Activated T-helper 2 cell treated with anti-CD3 and anti-CD28 coated beads, Interferon-gamma antibody, Interleukin-2, Interleukin-4, amounts not matched to agents 10 μg/mL and 5 μg/mL and 100 μg/mL, durations not matched to agents 14 hours and 24 hours and 36 hours (primary cell): ENCODE measurements at regions not wholly inside any gene's neighbourhood (a gene's known extent, or its start where the extent isn't known, plus 50 kb on each side); places are given as distances from the start of the nearest gene placed in this dataset.

Experiments
- DNase-seq: peaks from one replicate; pipeline ENCODE4 v3.0.0; 2021; ENCODE audit warnings: low spot score
- H3K27ac Mint-ChIP-seq: one replicate; pipeline ENCODE4 v1.8.0; 2021; ENCODE audit warnings: mixed read lengths
- H3K27me3 Mint-ChIP-seq: one replicate; pipeline ENCODE4 v1.8.0; 2021; ENCODE audit warnings: low read depth, mixed read lengths
- H3K36me3 Mint-ChIP-seq: one replicate; pipeline ENCODE4 v1.8.0; 2021; ENCODE audit warnings: low read depth, mixed read lengths
- H3K4me1 Mint-ChIP-seq: one replicate; pipeline ENCODE4 v1.8.0; 2021; ENCODE audit warnings: low read depth, mixed read lengths
- H3K4me3 Mint-ChIP-seq: one replicate; pipeline ENCODE4 v1.8.0; 2021; ENCODE audit warnings: low read depth, mild to moderate bottlenecking, moderate library complexity, mixed read lengths
- H3K9me3 Mint-ChIP-seq: one replicate; pipeline ENCODE4 v1.8.0; 2021; ENCODE audit warnings: mixed read lengths
- intact Hi-C: fragments of 100-400 bp; cut with micrococcal nuclease; formaldehyde crosslinking; loops from one replicate; pipeline ENCODE4 v1.15.1; 2023

- intact Hi-C loops, result no loop called here
- peaks cover 4% of the 10 kb centered on the region for H3K9me3 Mint-ChIP-seq
- no peak overlapping the region for H3K4me3 Mint-ChIP-seq
- no peak overlapping the region for H3K27ac Mint-ChIP-seq
- H3K27me3 Mint-ChIP-seq, result no peaks in the 10 kb centered on the region
- peaks cover 5% of the 10 kb centered on the region for H3K4me1 Mint-ChIP-seq
- no peak for DNase-seq
- H3K36me3 Mint-ChIP-seq, result no peaks in the 10 kb centered on the region
Measured at GRCh38 chrX:78534221-78534620, 124.9 kb downstream of the RTL3 start.

DNA sequence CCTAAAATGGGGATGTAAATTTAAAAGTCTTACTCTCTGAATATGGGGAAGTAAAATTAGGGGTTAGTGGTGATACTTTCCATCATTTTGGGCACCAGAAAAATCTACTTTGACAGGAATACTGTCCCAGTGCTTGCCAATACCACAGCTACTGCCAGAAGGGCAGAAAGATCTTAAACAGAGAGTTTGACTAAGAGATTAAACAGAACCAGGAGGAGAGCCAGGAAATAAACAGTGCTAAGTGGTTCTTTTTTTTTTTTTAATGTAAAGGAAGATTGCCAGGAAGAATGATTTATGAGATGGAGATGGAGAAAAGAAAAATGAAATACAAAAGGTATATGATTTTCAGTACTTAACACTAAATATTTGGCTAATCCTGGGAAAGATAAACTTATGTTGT lies 126.8 kb downstream of the RTL3 start:
- intact Hi-C loops, result no loop called here
- no peaks in the 10 kb centered on the region for H3K9me3 Mint-ChIP-seq
- no peak overlapping the region for H3K27ac Mint-ChIP-seq
- no peaks in the 10 kb centered on the region for H3K27me3 Mint-ChIP-seq
- no peak for DNase-seq
- no peaks in the 10 kb centered on the region for H3K36me3 Mint-ChIP-seq
- H3K4me3 Mint-ChIP-seq, result no peak overlapping the region
- H3K4me1 Mint-ChIP-seq, result peaks cover 16% of the 10 kb centered on the region

- no peak for DNase-seq
- H3K9me3 Mint-ChIP-seq, result peaks cover 19% of the 10 kb centered on the region
- H3K36me3 Mint-ChIP-seq, result peaks cover 7% of the 10 kb centered on the region
- H3K4me3 Mint-ChIP-seq, result no peak overlapping the region
- H3K27me3 Mint-ChIP-seq, result no peaks in the 10 kb centered on the region
- peak overlapping the region; percentile 85 for H3K27ac Mint-ChIP-seq
- peaks cover 42% of the 10 kb centered on the region for H3K4me1 Mint-ChIP-seq
- intact Hi-C loops, result loop anchor here (1.0 to 10.0 kb wide), 4 partner anchors 11 to 729 kb away; no protein-coding TSS in a partner anchor
Measured at GRCh38 chrX:78527818-78528217, 131.3 kb downstream of the RTL3 start.

GRCh38 chrX:78527263-78527662 lies 131.9 kb downstream of the RTL3 start:
- Mint-ChIP-seq H3K27me3 (no peaks in the 10 kb centered on the region), H3K27ac (peak overlapping the region; percentile 85), H3K4me3 (no peak overlapping the region), H3K36me3 (peaks cover 7% of the 10 kb centered on the region), H3K4me1 (peaks cover 39% of the 10 kb centered on the region), H3K9me3 (peaks cover 19% of the 10 kb centered on the region)
- intact Hi-C loops, result loop anchor here (1.0 to 10.0 kb wide), 4 partner anchors 10 to 730 kb away; no protein-coding TSS in a partner anchor
- no peak for DNase-seq

DNA sequence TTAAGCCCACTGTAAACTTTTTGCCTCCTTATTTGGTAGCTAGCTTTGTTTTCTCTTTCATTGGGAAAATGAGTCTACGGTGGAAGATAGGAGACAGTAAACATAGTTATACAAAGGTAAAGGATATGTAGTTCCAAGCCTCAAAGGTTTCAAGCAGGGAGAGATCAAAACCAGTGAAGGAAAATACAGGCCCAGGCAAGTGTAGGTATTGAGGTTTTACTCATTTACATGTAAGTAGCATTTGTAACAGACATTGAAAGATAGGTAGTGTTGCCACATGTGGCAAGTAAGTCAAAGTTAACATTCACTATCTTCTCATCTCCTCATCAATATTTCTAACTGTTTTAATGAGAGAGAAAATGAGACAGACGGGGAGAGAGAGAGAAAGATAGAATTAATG lies 136.5 kb downstream of the RTL3 start:
- H3K36me3 Mint-ChIP-seq, result peaks cover 27% of the 10 kb centered on the region
- peaks cover 40% of the 10 kb centered on the region for H3K4me1 Mint-ChIP-seq
- H3K27me3 Mint-ChIP-seq, result no peaks in the 10 kb centered on the region
- no peak overlapping the region for H3K4me3 Mint-ChIP-seq
- peaks cover 22% of the 10 kb centered on the region for H3K9me3 Mint-ChIP-seq
- intact Hi-C loops, result loop anchor here (10.0 kb wide), 1 partner anchor 462 kb away; no protein-coding TSS in a partner anchor
- DNase-seq, result no peak
- H3K27ac Mint-ChIP-seq, result no peak overlapping the region

DNA sequence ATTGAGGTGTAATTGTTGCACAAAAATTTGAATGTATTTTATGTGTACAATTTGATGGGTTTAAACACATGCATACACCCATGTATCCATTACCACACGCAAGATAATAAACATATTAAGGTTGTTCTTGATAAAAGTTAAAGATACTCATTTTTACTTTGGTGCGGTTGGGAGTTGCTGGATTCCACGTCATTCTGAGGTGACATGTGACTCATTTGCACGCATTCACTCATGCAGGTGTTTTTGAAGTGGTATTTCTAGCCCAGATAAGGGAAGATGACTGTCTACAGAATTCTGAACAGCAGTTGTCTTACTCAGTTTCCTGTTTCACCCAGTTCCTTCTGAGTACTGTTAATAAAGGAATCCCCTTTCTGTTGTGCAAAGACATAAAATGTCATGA lies 142.0 kb downstream of the RTL3 start:
- Mint-ChIP-seq H3K27me3 (no peaks in the 10 kb centered on the region), H3K27ac (peak overlapping the region; percentile 86), H3K36me3 (peaks cover 46% of the 10 kb centered on the region), H3K4me1 (peaks cover 47% of the 10 kb centered on the region), H3K4me3 (no peak overlapping the region), H3K9me3 (peaks cover 17% of the 10 kb centered on the region)
- intact Hi-C loops, result loop anchor here (1.0 to 10.0 kb wide), 7 partner anchors 10 to 645 kb away; partner anchors contain the start of genes PGAM4 and TAF9B
- peak; percentile 64 for DNase-seq

- intact Hi-C loops, result loop anchor here (5.0 to 10.0 kb wide), 3 partner anchors 378 to 647 kb away; partner anchors contain the start of genes PGAM4 and TAF9B
- peaks cover 36% of the 10 kb centered on the region for H3K9me3 Mint-ChIP-seq
- peaks cover 46% of the 10 kb centered on the region for H3K4me1 Mint-ChIP-seq
- H3K4me3 Mint-ChIP-seq, result no peak overlapping the region
- no peaks in the 10 kb centered on the region for H3K27me3 Mint-ChIP-seq
- H3K36me3 Mint-ChIP-seq, result peaks cover 54% of the 10 kb centered on the region
- DNase-seq, result no peak
- H3K27ac Mint-ChIP-seq, result peak overlapping the region; percentile 94
Measured at GRCh38 chrX:78514852-78515251, 144.3 kb downstream of the RTL3 start.

DNA sequence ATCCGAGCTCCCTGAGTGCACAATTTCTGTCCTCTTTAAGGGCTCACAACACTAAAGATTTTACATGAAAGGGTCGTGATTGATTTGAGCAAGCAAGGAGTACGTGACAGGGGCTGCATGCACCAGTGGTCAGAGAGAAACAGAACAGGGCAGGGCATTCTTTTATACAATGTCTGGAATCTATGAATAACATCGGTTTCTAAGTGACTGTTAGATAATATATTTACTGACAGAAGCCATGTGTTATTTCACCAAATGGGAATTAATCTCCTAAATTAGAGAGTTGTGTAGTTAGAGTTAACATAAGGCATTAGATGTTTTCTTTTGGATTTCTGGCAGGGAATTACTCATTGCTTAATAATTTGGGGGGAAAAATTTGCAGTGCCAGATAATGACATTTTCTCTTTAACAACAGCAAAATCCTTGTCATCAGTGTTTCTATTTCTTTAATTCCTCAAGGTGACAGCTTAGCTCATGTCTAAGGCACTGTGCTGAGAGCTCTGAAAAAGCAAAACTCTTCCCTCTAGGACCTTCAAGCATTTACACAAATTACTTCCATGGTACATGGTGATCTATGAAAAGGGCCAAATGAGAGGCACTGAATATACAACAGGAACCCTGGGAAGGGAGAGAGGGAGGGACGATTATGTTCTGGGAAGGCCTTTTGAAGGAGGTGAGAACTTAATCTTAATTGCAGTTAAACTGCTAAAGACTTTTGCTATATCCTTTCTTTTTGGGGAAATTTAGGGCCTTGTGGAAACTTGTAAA lies 145.0 kb downstream of the RTL3 start:
- Mint-ChIP-seq H3K9me3 (peaks cover 43% of the 10 kb centered on the region), H3K27me3 (no peaks in the 10 kb centered on the region), H3K4me1 (peaks cover 46% of the 10 kb centered on the region), H3K36me3 (peaks cover 55% of the 10 kb centered on the region), H3K27ac (peak overlapping the region; percentile 94), H3K4me3 (no peak overlapping the region)
- no peak for DNase-seq
- intact Hi-C loops, result loop anchor here (10.0 kb wide), 1 partner anchor 549 kb away; the partner anchor contains the start of gene PGAM4

DNA sequence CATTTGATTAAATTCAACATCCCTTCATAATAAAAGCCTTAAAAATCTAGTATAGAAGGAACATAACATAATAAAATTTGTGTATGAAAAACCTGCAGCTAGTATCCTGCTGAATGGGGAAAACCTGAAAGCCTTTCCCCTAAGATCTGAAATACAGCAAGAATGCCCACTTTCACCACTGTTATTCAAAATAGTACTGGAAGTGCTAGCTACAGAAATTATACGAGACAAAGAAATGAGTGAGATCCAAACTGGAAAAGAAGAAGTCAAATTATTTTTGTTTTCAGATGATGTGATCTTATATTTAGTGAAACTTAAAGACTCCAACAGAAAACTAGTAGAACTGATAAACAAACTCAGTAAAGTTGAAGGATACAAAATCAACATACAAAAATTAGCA lies 152.9 kb downstream of the RTL3 start:
- H3K4me3 Mint-ChIP-seq, result no peak overlapping the region
- peaks cover 1% of the 10 kb centered on the region for H3K4me1 Mint-ChIP-seq
- H3K27ac Mint-ChIP-seq, result no peak overlapping the region
- H3K36me3 Mint-ChIP-seq, result peaks cover 43% of the 10 kb centered on the region
- H3K9me3 Mint-ChIP-seq, result peaks cover 39% of the 10 kb centered on the region
- DNase-seq, result no peak
- no peaks in the 10 kb centered on the region for H3K27me3 Mint-ChIP-seq
- intact Hi-C loops, result no loop called here

GRCh38 chrX:78496483-78496882 lies 162.6 kb downstream of the RTL3 start:
- intact Hi-C loops, result no loop called here
- Mint-ChIP-seq H3K36me3 (peaks cover 3% of the 10 kb centered on the region), H3K4me1 (peaks cover 20% of the 10 kb centered on the region), H3K4me3 (no peak overlapping the region), H3K27me3 (no peaks in the 10 kb centered on the region), H3K9me3 (peaks cover 8% of the 10 kb centered on the region), H3K27ac (no peak overlapping the region)
- DNase-seq, result no peak

GRCh38 chrX:78493180-78493579 lies 165.8 kb upstream of the CYSLTR1 start:
- Mint-ChIP-seq H3K9me3 (peaks cover 8% of the 10 kb centered on the region), H3K36me3 (peaks cover 3% of the 10 kb centered on the region), H3K27ac (no peak overlapping the region), H3K27me3 (no peaks in the 10 kb centered on the region), H3K4me1 (peaks cover 19% of the 10 kb centered on the region), H3K4me3 (no peak overlapping the region)
- intact Hi-C loops, result no loop called here
- no peak for DNase-seq

GRCh38 chrX:78476701-78477100 lies 149.3 kb upstream of the CYSLTR1 start:
- Mint-ChIP-seq H3K27me3 (no peaks in the 10 kb centered on the region), H3K27ac (no peak overlapping the region), H3K4me1 (no peaks in the 10 kb centered on the region), H3K36me3 (no peaks in the 10 kb centered on the region), H3K4me3 (no peak overlapping the region), H3K9me3 (no peaks in the 10 kb centered on the region)
- DNase-seq, result no peak
- intact Hi-C loops, result no loop called here

DNA sequence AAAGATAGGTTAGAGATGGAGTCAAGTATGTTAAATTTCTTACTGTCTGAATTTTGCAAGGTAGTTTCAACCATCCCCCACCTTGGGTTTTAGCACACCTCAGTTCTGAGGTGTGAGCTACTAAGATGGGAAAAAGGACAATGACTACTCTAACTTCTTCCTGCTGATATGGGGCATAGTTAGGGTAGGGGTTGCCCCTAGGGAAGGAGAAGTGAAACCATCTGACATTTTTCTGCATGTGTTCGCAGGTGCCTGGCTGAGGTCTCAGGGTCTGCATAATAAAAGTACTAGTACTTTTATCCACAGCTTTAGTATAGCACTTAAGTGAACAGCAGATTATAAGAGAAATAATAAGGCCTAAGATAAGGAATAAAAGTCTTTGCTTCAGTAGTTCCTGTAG lies 129.5 kb upstream of the CYSLTR1 start:
- Mint-ChIP-seq H3K4me1 (no peaks in the 10 kb centered on the region), H3K9me3 (peaks cover 3% of the 10 kb centered on the region), H3K27ac (no peak overlapping the region), H3K4me3 (no peak overlapping the region), H3K36me3 (no peaks in the 10 kb centered on the region), H3K27me3 (no peaks in the 10 kb centered on the region)
- DNase-seq, result no peak
- intact Hi-C loops, result no loop called here
